HG02763 (cell line): ENCODE measurements at regions not wholly inside any gene's neighbourhood (a gene's known extent, or its start where the extent isn't known, plus 50 kb on each side); places are given as distances from the start of the nearest gene placed in this dataset.
A peak's percentile ranks its signal among the peaks of the same experiment; 100 is the strongest.
"Not testable (repeated sequence)": the region's sequence is repeated elsewhere in the genome, so short reads cannot be mapped to it uniquely, and the experiment has no call there.

Experiments used
- ATAC-seq: cut with Tn5 transposase; IDR thresholded peaks from one replicate; pipeline ENCODE4 v1.9.1; 2021; ENCODE audit warnings: mild to moderate bottlenecking, moderate library complexity; ENCODE audit not compliant: unreplicated experiment

DNA sequence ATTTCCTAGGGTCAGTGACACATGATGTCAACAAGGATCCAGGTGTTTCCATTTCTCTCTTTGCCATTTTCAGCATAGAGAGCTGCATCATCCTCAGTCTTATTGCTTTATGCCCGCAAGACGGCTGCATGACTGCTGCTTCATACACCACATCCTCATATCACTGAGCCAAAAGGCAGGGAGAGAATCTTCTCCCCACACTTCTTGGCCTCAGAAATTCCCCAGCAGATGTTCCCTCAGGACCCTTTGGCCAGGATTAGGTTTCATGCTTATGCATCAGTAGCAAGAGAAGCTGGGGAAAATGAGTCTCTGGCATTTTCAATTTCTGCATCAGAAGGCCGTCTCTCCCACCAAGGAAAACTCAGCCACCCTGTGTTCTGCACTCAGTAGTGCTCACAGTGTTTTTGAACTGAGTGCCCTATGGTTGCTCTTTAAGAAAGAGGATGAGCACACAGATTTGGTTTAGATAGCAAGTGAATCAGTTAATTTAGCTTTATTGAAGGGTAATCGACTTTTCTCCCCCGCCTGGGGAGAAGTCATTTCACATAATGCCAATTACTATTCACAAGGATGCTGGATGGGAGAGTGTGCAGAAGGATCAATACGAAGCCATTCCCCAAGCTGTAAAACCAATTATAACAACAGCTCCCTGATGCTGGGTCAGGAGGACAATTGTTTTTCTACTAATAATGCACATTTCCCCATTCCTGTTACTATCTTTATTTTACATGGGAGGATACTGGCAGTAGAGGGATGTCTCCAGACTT is 360.2 kb downstream of the HHIPL2 start:
- ATAC-seq: no peak

DNA sequence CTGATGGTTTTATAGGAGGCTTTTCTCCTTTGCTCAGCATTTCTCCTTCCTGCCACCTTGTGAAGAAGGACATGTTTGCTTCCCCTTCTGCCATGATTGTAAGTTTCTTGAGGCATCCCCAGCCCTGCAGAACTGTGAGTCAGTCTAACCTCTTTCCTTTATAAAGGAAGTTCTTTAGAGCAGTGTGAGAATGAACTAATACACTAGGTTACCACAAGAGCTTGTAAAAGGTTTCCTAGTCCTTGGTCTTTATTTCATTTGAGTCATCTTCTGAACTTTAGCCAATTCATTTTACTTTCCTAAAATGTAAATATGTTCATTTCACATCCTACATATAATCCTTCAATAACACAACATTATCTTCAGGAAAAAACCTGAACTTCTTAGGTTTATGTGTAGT is 365.3 kb downstream of the HHIPL2 start:
- ATAC-seq: no peak

DNA sequence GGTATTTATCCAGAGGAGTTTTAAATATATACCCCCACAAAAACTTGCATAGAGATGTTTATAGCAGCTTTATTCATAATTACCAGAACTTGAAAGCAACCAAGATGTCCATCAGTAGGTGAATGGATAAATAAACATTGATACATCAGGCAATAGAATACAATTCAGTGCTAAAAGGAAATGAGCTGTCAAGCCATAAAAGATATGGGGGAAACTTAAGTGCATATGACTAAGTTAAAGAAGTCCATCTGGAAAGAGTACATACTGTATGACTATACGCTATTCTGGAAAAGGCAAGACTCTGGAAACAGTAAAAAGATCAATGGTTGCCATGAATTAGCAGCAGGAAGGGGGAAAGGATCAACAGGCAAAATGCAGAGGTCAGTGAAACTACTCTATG is 366.7 kb downstream of the HHIPL2 start:
- ATAC-seq: no peak

DNA sequence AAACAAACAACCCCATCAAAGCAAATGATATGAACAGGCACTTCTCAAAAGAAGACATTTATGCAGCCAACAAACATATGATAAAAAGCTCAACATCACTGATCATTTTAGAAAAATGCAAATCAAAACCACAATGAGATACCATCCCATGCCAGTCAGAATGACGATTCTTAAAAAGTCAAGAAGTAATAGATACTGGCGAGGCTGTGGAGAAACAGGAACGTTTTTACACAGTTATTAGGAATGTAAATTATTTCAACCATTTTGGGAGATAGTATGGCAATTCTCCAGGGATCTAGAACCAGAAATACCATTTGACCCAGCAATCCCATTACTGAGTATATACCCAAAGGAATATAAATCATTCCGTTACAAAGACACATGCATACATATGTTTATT is 370.4 kb downstream of the HHIPL2 start:
- ATAC-seq: not testable (repeated sequence)

DNA sequence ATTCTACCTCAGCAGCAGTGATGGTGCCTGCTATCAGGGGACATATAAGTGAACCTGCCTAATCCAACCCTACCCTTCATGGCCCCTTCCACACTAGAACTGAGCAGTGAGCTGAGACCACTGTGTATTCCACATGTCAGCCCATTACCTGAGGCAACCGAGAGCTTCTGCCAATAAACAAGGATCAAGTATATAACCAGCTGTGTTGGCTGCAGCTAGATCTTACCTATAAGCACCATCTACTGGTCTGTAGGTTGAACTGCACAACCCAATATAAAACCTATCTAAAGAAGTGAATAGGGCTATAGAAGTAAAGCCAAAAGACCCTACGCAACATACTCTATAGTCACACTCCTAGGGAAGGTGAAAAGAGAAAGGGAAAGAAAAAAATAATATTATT is 376.9 kb downstream of the HHIPL2 start:
- ATAC-seq: peak; percentile 50

DNA sequence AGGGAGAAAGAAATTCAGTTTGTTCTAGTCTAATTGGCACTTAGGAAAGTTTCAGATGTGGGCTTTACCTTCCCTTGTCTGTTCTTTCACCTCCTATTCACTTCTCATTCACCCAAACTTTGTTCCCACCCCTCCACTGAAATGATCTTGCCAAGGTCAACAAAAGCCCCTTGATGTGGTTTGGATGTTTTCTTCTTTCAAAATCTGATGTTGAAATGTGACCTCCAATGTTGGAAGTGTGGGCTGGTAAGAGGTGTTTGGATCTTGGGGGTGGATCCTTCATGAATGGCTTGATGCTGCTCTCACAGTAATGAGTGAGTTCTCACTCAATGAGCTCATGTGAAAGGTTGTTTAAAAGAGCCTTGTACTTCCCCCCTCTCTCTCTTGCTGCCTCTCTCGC is 379.3 kb downstream of the HHIPL2 start:
- no peak for ATAC-seq

DNA sequence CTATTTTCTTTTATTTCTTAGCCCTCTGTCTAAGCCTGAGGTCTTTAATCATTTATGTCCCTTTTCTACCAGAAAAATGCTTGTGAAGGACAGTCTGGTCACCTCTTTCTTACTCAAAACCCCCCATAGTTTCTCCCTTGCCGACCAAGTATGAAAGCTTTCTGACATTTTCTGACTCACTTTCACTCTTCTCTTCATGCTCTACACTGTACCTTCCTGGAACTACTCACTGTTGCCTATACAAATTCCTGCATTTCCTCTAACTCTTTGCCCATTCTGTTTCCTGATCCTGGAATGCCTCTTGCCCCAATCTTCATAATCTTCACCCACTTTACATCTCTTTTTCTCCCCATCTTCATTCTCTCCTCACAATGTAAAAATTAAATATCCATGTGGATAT is 380.0 kb downstream of the HHIPL2 start:
- ATAC-seq: no peak

DNA sequence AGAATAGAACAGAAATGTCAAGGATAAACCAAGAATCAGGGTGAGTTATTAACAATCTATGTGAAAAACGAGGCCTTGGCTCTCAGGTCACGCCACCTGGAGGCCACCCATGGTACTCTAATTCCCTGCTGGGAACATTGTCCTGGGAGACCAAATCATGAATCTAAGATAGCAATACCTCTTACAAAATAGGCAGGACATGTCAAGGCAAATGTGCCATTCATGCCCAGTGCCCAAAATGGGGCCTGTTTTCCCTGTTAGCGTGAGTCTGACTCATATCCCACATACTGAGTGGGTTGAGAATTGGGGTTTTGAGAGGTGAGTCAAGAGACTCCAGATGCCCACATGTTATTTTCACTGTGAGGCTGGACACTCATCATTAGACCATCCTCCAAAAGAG is 380.8 kb downstream of the HHIPL2 start:
- peak; percentile 52 for ATAC-seq

DNA sequence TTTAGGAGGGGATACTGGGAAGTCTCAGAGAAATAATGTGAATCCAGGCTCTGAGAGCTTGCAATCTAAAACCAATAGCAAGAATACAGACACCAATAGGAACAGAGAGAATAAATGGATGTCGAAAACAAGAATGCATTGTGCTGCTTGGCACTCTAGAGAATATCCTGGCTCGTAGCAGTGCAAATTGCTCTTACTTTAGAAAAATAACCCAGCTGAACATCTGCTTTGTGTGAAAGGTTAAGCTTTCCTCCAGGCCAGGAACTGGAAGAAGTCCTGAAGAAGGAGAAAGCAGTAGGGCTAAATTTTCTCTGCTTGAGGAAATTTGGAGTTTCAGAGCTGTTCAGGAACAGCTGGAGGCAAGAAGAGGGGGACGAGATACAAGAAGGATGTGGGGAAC is 382.3 kb downstream of the HHIPL2 start:
- no peak for ATAC-seq

DNA sequence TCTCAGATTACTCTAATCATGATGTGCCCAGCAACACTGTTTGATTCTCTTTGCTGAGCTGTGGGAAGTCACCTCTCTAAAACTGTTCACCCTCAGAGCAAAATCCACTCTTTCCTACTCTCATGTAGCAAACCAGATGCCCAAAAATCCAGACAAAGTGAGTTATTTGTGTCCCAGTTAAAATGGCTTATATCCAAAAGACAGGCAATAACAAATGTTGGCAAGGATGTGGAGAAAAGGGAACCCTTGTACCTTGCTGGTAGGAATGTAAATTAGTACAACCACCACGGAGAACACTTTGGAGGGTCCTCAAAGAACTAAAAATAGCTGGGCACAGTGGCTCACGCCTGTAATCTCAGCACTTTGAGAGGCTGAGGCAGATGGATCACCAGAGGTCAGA is 384.0 kb downstream of the HHIPL2 start:
- no peak for ATAC-seq

DNA sequence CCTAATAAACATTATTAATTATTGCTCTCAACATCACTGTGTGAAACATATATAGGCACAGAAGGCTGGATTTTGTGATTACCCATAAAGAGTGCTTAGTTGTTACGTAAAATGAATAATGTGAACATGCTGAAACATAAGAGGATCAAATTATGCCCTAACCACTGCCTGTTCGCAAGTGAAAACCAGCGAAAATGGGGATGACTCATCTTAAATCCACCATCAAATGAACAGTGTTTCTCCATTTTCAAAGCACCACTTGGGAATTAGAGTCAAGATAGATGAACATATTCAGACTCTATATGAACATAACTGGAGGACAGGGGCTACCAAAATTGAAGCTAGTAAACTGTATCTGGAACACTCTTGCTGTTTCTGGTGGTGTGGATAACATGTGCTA is 386.2 kb downstream of the HHIPL2 start:
- no peak for ATAC-seq

DNA sequence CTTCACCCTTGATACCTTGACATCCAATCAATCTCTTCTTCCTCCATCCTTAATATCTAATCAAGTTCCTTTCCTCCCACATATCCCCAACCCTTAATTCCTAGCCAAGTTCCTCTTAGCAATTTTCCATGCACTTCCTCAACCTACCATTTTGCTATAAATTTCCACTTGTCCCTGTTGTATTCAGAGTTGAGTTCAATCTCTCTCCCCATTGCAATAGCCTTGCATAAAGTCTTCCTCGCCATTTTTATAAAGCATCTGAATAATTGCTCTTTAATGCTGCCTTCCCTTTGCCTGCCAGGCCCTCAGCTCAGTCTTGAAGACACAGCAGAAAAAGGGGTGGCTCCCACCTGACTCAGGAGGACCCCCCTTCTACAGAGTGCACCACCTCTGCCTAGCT is 390.3 kb downstream of the HHIPL2 start:
- ATAC-seq: no peak

DNA sequence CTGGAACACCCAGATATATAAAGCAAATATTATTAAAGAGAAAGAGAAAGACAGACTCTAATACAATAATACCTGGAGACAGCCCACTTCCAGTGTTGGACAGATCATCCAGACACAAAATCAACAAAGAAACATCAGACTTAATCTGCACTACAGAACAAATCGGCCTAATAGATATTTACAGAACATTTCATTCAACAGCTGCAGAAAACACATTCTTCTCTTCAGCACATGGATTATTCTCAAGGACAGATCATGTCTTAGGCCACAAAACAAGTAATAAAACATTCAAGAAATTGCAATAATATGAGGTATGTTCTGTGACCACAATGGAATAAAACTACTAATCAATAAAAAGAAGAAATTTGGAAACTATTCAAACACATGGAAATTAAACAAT is 398.3 kb upstream of the DUSP10 start:
- ATAC-seq: no peak

DNA sequence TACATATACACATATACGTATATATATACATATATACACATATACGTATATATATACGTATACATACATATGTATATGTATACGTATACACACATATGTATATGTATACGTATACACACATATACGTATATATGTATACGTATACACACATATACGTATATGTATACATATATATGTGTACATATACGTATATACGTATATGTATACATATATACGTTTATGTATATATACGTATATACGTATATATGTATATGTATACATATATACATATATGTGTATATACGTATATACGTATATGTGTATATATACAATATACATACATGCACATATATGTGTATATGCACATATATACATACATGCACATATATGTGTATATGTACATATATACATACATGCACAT is 396.2 kb upstream of the DUSP10 start:
- no peak for ATAC-seq

DNA sequence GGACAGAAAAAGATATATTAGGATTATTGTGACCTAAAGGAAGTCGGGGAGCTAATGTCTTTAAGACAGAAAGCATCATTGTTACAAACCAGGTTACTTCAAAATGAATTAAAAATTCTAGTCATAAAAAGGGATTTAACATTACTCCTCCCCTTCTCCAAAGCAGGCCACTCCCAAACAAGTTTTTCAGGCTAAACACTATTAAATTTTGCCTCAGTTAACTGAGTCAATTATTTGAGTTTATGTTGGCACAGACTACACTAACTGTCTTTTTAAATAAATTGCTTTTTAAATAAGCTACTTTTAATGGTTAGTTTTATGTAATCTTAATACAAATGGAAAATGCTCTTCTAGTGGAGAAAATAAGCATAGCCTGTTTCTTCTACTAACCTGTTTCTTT is 395.0 kb upstream of the DUSP10 start:
- ATAC-seq: no peak

DNA sequence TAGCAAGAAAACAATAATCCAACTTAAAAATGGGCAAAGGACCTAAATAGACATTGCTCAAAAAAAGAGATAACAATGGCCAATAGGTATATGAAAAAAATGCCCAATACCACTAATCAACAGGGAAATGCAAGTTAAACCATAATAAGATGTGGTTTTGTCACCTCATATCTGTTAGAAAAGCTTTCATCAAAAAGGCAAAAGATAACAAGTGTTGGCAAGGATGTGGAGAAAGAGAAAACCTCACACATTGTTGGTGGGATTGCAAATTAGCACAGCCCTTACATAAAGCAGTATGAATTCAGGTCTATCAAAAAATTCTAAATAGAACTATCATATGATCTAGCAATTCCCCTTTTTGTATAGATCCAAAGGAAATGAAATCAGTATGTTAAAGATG is 387.2 kb upstream of the DUSP10 start:
- no peak for ATAC-seq

DNA sequence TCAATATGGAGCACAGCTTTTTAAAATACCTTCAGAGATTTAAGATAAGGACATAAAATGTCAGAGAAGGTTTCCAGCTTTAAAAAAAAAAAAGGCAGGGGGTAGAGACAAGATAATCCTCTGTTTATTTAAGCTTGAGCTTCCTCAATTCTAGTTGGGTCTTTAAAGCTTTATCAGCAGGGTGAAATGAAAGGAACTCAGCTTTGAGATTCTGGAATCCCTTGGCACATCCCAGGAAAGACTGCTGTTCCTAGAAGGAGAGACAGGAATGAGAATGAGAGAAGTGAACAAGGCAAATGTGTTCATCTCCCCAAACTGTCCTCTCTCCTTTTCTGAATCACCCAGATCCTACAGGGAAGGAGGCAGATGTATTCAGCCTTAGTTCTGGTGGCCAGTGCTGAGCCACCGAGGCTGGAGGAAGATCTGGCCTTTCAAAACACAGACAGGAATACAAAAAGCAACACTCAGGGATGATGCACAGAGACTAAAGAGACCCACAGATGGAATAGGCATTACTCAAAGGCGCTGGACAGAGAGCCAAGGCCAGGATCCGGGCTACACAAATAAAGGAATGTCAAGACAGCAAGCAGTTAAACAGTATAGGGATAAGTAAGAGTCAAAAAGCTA is 385.8 kb upstream of the DUSP10 start:
- no peak for ATAC-seq

DNA sequence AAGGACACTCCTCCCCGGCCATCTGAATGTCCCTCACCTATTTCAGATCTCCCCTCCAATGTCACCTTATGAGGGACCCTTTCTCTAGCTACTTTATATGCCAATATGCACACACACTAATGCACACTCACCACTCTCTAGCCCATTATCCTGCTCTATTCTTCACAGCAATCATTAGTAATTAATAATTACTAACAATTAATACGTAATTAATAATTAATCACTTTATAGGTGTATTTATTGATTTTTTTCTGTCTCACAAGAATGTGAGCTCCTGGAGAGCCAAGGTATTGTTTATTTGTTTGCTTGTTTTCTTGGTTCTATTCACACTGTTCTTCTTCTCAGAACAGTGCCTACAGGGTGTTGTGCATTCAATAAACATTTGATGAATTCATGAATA is 385.2 kb upstream of the DUSP10 start:
- no peak for ATAC-seq

DNA sequence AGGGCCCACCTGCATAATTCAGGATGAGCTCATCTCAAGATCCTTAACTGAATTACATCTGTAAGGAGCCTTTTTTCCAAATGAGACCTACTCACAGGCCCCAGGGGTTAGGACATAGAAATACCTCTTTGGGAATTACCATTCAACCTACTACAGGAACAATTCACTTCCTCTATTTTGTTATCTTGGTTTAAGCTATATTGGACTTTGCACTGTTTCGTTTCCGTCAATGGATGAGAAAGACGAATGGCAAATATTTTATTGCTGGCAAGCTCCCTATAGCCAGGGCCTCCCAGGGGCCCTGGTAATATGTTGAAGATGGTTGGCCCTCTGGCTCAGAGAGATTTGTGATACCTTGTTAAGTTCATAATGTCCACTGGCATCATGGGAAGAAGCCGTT is 384.2 kb upstream of the DUSP10 start:
- no peak for ATAC-seq

DNA sequence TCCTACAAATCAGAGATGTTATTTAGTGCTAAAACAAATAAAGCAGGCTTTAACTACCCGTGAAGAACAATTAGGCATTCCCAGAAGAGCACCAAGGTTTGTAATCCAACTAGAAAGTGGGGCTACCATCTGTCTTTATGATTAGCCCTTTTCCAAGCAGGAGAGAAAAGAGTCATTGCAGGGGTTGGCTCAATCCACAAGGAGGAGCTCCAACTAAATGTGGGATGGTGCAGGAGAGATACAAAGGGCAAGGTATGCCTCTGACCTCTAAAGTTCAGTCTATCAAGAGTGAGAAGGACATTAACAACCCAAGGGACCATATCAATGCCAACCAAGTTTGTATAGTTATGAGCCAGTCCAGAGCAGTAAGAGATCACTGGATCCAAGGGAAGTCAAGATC is 382.7 kb upstream of the DUSP10 start:
- ATAC-seq: no peak

DNA sequence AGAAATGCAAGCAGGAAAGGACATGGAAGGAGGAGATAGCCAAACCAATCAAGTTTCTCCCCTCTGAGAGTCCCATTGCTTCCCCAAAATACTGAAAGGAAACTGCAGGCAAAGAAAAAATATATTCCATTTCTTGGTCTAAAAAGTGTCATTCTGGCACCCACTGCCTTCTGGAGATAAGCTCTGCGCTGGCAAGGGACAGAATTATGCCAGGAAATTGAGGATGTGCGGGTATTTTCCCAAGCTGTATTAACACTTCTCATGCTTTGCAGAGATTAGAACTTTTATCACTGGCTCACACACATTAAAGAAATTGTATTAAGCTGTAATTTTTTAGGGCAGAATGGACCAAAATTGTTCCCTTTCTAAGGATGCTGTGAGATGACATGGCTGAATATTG is 381.2 kb upstream of the DUSP10 start:
- no peak for ATAC-seq

DNA sequence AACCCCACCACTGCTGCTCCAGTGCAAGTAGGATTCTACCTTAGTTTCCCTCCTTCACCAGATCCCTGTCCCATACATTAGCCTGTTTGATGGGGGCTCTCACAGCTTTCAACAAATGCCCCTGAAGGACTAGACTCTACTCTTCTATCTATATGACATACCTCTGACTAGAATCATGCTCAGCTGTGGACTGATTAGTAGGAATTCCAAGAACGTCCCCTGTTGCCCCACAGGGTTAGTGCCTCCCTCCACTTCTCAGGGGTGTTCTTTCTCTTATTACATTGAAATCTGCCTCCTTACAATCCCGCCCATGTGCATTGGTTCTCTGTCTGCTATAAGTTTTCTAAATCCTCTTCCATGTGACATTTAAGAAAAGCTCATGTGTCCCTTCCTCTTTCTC is 375.9 kb upstream of the DUSP10 start:
- ATAC-seq: no peak
